ENCODE measurements at regions not wholly inside any gene's neighbourhood (a gene's known extent, or its start where the extent isn't known, plus 50 kb on each side); places are given as distances from the start of the nearest gene placed in this dataset.

DNA sequence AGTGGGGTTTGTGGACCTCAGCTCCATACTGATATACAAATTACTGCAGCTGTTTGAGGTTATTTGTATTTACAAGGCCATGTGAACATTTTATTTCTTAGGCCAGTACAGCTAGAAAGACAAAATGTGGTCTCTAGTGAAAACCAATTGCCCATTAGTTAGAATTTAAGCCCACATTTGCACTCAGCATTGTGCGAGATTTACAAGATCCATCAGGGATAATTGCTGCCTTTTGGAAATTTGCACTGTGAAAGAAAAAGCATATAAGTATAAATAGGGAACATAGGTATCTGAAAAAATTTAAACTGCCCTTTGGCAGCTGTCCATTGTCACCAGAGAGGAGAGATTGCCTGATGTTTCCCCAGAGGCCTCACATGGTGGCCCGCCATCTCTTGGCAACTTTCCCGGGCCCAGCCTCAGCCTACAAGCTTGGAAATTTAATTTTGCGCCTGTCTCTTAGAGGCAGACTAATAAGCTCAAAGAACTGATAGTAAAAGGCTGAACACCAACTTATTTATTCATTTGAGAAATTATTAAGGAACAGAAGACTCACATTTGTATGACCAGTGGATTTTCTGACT is 120.7 kb downstream of the MAP3K21 start:
- Histone ChIP-seq H3K36me3 (no peaks in the 10 kb centered on the region), H3K27ac (no peak overlapping the region), H3K9me3 (no peaks in the 10 kb centered on the region), H3K4me3 (no peak overlapping the region), H3K4me1 (ENCODE audit: insufficient read depth) (no peaks in the 10 kb centered on the region), H3K27me3 (no peaks in the 10 kb centered on the region)
- WGBS, 3 donors = 58 to 67% (median 60%) methylated on average over 4 of the region's 4 CpGs
- intact Hi-C loops (cut with DNase I) = no loop called here
- TF ChIP-seq POLR2A (IDR thresholded peaks at IDR 0.05) (no peak), EP300 (IDR thresholded peaks at IDR 0.05) (no peak)
- TF ChIP-seq, protein P1, sequence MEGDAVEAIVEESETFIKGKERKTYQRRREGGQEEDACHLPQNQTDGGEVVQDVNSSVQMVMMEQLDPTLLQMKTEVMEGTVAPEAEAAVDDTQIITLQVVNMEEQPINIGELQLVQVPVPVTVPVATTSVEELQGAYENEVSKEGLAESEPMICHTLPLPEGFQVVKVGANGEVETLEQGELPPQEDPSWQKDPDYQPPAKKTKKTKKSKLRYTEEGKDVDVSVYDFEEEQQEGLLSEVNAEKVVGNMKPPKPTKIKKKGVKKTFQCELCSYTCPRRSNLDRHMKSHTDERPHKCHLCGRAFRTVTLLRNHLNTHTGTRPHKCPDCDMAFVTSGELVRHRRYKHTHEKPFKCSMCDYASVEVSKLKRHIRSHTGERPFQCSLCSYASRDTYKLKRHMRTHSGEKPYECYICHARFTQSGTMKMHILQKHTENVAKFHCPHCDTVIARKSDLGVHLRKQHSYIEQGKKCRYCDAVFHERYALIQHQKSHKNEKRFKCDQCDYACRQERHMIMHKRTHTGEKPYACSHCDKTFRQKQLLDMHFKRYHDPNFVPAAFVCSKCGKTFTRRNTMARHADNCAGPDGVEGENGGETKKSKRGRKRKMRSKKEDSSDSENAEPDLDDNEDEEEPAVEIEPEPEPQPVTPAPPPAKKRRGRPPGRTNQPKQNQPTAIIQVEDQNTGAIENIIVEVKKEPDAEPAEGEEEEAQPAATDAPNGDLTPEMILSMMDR (IDR thresholded peaks at IDR 0.05) = no peak
- no peak for DNase-seq

DNA sequence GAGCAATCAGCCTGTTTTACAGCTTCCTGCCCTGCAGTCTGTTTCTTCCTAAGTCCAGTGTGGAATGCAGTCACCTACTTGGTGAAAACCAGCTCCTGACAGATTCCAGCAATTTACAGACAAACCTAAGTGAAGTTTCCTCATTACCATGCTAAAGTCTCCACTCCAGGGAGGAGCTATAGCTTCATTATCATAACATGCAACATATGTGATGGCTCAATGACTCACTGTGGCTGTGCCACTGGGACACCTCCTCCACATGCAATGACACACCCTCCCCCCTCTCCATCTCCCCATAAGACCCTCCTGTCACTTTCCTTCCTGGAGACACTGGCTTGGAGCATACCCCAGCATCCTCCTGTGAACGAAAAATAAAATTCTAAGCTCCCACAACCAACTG is 125.2 kb downstream of the MAP3K21 start:
- intact Hi-C loops (cut with DNase I) = no loop called here
- H3K27me3 ChIP-seq = no peaks in the 10 kb centered on the region
- no peaks in the 10 kb centered on the region for H3K4me1 ChIP-seq (ENCODE audit: insufficient read depth)
- H3K9me3 ChIP-seq = no peaks in the 10 kb centered on the region
- no peak overlapping the region for H3K27ac ChIP-seq
- no peak for DNase-seq
- no peak overlapping the region for H3K4me3 ChIP-seq
- no peaks in the 10 kb centered on the region for H3K36me3 ChIP-seq
- no peak for TF ChIP-seq POLR2A (IDR thresholded peaks at IDR 0.05)
- TF ChIP-seq EP300 (IDR thresholded peaks at IDR 0.05) = no peak
- TF ChIP-seq, protein P1 (IDR thresholded peaks at IDR 0.05) = no peak
- WGBS, 3 donors = 70 to 78% (median 74%) methylated on average over 1 of the region's 1 CpG

DNA sequence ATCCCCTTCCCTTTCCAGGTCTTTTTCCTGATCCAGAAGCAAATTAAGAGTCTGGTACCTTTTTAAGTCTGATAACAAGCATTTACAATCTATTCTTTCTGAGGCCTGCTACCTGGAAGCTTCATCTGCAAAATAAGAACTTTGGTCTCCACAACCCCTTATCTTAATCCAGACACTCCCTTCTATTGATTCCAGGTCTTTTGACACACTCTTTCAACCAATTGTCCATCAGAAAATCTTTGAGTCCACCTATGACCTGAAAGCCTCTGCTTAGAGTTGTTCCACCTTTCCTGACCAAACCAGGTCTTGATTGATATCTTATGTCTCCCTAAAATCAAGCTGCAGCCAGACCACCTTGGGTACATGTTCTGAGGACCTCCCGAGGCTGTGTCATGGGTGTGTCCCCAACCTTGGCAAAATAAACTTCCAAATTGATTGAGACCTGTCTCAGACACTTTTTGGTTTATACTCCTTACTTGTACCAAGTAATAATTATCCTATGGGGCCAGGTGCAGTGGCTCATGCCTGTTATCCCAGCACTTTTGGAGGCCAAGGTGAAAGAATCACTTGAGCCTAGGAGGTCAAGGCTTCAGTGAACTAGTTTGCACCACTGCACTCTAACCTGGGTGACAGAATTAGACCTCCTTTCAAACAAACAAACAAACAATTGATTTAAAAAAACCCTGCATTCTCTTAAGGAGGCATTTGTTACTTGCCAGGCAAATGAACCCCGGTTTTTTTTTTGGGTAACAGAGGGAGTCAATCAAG is 126.1 kb downstream of the MAP3K21 start:
- H3K4me3 ChIP-seq = no peak overlapping the region
- intact Hi-C loops (cut with DNase I) = no loop called here
- no peaks in the 10 kb centered on the region for H3K4me1 ChIP-seq (ENCODE audit: insufficient read depth)
- no peak for DNase-seq
- no peaks in the 10 kb centered on the region for H3K9me3 ChIP-seq
- TF ChIP-seq EP300 (IDR thresholded peaks at IDR 0.05) (no peak), POLR2A (IDR thresholded peaks at IDR 0.05) (no peak)
- TF ChIP-seq, protein P1 (IDR thresholded peaks at IDR 0.05) = no peak
- no peaks in the 10 kb centered on the region for H3K27me3 ChIP-seq
- H3K36me3 ChIP-seq = no peaks in the 10 kb centered on the region
- H3K27ac ChIP-seq = no peak overlapping the region
- 62 to 79% (median 77%) methylated on average over 2 of the region's 2 CpGs for WGBS, 3 donors

DNA sequence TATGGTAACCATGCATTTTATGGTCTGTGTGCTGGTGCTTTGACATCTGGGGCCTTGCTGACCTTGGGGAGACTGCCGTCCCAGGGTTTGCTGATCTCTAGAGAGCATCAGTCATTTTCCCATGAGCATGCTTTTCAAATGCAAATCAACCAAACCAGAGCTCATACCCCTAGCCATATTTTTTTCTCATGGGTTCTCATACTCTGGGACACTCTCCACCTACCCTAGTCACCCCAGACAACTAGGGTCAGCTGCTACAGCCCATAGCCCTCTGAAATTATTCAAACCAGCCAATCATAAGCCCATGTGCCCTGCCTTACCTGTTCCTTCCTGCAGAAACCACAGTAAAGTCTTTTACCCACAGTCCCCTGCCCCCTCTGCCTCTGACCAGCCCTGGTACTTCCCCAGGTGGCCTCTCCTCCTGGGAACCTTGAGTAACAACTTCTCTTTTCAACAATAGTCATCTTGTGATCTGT is 132.0 kb downstream of the MAP3K21 start:
- H3K4me3 ChIP-seq = no peak overlapping the region
- H3K36me3 ChIP-seq = no peaks in the 10 kb centered on the region
- no peaks in the 10 kb centered on the region for H3K27me3 ChIP-seq
- H3K27ac ChIP-seq = no peak overlapping the region
- no peaks in the 10 kb centered on the region for H3K9me3 ChIP-seq
- no peak for TF ChIP-seq EP300 (IDR thresholded peaks at IDR 0.05)
- TF ChIP-seq POLR2A (IDR thresholded peaks at IDR 0.05) = no peak
- TF ChIP-seq, protein P1 (IDR thresholded peaks at IDR 0.05) = no peak
- no peaks in the 10 kb centered on the region for H3K4me1 ChIP-seq (ENCODE audit: insufficient read depth)
- WGBS, 3 donors = 89 to 92% (median 90%) methylated on average over 1 of the region's 1 CpG
- DNase-seq = no peak
- intact Hi-C loops (cut with DNase I) = no loop called here
